GM18858 (cell line): ENCODE measurements at regions not wholly inside any gene's neighbourhood (a gene's known extent, or its start where the extent isn't known, plus 50 kb on each side); places are given as distances from the start of the nearest gene placed in this dataset.

ENCODE experiments used
- ATAC-seq: cut with Tn5 transposase; IDR thresholded peaks from one replicate; pipeline ENCODE4 v1.9.1; 2021; ENCODE audit not compliant: unreplicated experiment

DNA sequence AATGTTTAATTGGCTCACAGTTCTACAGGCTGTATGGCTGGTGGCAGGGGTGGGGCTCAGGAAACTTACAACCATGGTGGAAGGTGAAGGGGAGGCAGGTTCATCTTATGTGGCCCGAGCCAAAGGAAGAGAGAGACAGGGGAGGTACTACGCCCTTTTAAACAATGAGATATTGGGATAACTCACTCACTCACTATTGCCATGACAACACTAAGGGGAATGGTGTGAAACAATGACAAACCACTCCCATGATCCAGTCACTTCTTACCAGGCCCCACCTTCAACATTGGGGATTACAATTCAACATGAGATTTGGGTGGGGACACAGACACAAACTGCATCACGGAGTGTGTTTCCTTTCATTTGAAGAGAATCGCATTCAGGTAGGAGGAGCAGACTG is 220.9 kb downstream of the GADD45G start:
- ATAC-seq = no peak

DNA sequence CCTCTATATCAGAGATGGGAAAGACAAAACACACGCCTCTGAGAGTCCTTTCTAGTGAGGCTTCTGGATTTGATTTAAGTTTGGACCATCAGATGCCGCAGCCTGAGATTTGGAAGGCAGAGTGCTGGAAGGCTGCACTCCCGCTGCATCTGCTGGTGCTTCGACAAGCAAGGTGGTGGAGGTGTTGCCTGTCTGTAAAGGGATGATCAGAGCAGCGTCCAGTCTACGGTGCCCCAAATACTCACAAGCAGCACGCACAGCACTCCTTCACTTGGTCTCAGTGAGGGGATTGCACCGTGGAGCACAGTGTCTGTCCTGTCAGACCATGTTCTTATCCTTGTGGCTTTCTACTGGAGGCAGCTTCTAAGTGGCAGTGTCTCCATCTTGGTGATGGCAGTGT is 221.4 kb downstream of the GADD45G start:
- no peak for ATAC-seq

DNA sequence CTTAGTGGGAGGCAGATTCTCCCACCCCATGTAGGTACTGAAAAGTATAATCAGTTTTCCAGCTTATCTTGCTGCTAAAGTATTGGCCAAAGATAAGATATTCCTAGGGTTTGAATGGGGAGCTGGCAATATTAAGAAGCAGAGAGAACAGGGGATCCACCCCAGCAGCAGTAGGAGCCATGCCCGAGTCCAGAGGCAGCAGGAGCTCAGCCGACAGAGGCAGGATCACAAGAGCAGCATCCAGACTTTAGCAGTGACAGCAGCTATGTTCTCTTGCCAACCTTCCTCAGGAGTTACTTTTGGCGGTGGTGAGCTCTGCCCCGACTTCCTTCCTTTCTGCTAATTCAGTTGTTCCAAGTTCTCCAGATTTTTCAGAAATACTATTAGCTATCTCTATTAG is 224.5 kb downstream of the GADD45G start:
- ATAC-seq = no peak

DNA sequence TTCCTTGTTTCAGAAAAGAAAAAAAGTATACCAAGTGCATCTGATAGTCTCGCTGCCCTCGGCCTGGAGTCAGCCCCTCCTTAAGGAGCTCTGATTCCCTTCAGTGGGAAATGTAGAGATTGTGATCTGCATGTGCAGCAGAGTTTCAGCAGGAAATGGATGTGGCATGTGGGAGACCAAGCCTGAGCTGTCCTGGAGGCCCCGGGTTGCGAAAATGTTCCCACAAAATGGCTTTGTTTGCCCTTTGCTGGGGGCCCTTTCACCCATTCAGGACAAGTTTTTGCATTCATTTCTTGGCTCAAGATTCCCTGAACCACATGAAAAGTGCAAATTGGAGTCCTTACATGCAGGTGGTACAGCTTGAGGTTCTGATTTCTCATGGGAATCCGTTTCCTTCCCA is 230.9 kb downstream of the GADD45G start:
- no peak for ATAC-seq

DNA sequence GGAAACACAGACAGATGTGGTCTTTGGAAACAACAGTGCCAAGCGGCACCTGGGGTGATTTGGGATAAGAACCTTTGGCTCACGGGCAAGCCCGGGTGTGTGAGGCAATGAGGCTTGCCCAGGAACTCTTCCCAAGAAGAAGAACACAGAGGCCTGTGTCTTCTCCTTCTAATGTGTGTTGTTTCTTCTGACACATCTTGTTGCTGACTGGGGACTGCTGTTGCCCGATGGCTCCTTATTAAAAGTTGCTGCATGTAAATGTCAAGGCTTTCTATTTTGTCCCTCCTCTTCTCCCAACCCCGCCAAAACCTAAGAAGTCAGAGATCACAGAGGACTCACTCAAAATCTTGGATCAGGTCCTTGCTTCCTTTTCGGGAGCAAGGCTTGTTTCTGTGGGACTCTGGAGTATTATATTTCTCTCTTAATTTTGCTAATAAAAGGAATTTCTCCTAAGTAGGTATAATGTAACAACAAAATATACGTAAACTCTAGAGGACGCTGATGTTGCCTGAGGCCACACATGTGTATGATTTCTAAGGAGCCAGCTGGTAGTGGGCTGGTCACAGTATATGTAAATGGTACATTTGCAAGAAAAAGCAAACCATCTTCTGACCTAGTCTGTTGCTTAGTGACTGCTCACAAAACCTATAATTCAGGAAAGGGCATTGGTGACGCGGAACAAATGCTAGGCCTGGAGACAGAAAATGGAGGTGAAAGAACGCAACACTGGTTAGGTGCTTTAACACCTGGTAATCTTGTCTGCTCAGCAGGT is 232.5 kb downstream of the GADD45G start:
- ATAC-seq = no peak

DNA sequence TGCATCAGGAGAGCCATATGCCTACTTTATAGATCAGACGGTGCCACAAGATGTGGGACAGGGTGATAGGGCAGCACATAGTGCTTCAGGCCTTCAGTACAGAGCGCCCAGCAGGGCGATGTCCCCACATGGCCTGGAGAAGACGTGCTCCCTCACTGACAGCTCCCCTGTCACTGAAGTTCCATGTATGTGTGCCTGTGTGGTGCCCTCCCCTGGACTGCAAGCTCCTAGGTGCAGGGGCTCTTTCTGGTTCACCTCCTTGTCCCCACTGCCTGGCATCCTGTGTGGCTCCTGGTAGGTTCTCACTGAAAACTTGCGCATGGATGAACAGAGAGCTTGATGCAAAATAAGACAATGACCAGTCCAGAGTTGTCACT is 233.1 kb downstream of the GADD45G start:
- no peak for ATAC-seq

DNA sequence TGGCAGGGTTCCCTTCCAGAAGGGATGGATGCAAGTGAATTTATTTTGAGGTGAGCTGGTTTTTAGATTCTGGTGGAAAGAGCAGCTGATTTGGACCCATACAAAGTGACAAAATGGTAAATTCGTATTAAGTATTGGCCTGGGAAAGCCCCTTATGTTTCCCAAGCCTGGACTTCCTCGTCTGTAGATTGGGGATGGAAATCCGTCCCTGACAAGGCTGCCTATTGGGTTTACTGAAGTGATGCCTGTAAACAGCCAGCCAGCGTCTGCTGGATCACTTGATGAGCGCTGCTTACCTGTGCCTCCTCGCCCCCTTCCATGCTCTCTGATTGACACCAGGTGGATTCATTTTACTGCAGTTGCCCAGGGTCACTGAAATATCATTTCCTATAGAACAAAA is 233.8 kb downstream of the GADD45G start:
- no peak for ATAC-seq

DNA sequence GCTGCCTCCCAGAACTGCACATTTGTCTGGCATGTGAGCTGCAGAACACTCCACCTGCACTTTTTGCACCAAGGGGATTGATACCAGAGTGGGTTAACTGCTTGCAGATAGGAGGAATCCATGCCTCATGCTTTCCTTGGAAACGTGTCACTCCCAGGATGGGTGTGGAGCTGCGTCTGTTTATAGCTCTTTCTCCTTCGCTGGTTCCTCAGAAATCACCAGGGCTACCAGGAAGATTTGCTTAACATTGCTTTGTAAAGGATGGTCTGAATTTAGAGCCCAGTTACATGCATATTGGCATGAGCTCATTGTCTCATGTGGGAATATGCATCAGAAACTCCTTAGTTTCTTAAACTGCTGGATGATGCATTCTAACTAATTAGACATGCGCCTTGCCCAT is 234.6 kb downstream of the GADD45G start:
- ATAC-seq = no peak

DNA sequence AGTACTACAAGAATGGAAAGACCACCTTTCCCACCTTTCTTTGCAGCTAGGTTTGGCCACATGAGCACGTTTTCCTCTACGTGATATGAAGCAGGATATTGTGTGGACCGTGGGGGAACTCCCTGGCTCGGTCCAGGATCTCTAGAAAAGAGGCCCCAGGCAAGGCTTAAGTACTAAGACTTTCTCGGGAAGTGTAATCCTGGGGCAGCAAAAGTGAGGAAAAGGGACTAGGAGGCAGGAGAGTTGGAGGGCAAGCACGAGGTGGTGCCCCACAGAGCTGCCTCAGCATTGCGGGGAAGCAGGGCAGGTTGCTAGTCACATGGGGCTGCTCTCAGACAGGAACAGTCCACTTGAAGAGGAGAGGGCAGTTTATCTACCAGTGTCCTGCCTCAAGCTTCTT is 235.1 kb downstream of the GADD45G start:
- ATAC-seq = no peak

DNA sequence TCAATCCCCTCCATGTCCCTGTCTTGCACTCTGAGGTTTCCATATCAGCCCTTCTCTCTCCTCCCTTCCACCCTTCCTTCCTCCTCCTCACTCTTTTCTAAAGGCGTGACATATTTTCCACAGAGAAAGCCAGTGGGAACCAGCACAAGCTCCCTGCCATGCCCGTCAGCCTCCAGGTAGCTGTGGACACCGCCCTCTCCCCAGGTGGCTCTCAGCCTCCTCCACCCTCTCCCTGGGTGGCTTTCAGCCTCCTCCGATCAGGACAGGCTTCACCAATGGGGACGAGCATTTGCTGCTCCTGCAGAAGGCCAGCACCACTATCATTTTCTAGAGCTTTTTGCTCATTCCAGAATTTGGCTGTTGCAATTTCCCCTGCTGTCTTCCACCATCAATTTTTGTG is 236.6 kb downstream of the GADD45G start:
- no peak for ATAC-seq

DNA sequence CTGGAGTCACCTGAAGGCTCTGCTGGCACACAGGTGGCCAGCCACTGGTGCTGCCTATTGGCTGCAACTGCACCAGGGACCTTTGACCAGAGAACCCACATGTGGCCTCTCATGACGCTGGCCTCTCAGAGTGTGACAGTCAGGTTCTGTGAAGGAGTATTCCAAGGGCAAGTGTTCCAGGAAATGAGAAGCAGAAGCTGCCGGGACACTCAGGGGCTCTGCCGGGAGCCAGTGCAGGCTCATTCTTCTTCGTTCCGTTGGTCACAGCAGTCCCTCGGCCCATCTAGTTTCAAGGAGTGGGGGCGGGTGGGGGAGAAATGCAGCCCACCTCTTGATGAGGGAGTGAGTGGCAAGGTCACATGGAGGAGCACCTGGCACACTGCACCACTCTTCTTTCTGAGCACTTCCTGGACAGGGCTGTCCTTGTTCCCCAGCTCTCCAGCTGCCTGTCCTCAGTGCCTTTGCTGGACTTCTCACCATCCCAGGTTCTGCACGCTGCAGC is 237.5 kb downstream of the GADD45G start:
- ATAC-seq = no peak

DNA sequence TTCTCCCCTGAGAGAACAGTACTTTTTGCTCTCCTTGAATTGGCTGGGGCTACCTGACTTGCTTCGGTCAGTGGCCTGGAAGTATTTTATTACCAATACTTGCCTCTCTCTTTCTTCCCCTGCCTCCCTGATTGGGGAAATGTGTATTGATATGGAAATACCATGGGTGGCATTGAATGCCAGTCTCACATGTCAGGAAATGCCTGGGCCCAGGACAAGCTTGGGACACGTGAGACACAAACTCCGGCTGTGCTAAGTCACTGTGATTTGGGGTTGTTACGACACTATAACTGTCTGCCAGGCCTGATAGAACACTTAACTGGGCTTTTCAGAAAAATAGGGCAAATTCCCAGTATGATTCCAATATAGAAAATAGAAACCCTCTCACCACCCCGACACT is 238.3 kb downstream of the GADD45G start:
- ATAC-seq = no peak

DNA sequence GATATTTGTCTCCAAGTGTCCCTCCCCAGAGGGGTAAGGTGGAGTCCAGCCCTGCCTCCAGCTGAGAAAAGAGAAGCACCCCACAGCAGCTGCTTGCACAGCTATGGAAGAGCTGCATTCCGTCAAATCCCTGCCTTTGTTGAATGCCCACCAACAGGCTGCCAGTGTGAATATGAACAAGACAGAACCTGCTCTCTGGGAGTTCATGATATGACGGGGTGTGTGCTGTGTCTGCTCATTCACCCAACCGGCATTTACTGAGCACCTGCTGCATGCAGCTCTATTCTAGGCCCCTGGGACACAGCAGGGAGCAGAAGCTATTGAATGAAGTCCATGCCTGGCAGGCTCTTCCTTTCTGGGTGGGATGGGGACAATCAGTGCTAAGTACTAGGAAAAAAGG is 238.8 kb downstream of the GADD45G start:
- ATAC-seq = no peak

DNA sequence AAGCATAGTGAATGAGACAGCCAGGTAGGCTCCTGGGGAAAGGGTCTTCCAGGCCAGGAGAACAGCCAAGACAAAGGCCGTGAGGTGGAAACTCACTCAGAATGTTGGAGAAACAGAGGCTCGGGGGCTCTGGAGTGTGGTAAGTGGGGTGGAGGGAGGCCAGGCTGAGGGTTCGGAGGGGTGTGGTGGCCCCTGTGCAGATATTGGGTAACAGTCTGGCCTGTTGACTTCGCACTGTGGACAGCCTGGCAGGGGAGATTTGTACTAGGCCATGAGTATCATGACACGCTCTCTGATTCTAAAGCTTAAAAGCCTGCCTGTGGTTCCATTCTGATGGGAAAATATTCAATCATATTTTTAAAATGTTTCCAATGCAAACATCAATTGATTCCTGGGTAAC is 239.3 kb downstream of the GADD45G start:
- no peak for ATAC-seq

DNA sequence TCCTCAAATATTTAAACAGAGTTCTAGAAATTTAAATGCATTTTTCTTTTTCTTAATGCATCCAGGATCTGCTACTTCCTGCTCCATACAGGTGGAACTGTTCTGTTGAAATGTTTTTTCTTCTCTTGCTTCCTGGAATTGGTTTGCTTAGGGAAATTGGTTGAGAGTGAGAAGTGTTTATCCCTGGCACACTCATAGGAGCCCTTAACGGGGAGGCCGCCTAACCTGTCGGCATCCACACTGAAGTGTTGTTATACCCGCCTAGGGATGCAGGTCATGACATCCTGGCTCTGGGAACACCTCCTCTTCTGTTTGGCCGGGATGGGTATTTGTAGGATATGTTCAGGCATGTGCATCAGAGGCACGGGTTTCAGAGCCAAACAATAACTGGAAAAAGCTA is 239.7 kb downstream of the GADD45G start:
- ATAC-seq = no peak

DNA sequence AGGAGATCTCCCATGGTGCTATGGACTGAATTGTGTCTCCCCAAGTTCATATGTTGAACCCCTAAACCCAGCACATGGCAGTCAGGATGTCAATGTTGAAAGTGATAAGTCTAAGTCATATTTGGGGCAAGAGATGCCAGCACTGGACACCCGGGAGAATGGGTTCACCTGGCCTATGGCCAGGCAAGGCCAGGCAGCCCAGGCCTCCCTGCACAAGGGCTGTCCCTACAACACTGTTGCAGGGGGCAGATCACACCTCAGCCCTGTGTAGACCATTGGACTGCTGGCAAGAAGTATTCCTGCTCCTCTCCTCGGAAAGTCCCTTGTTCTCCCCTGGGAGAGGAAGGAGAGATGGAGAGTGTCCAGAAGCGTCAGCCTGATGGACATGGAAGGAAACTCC is 240.5 kb downstream of the GADD45G start:
- ATAC-seq = no peak

DNA sequence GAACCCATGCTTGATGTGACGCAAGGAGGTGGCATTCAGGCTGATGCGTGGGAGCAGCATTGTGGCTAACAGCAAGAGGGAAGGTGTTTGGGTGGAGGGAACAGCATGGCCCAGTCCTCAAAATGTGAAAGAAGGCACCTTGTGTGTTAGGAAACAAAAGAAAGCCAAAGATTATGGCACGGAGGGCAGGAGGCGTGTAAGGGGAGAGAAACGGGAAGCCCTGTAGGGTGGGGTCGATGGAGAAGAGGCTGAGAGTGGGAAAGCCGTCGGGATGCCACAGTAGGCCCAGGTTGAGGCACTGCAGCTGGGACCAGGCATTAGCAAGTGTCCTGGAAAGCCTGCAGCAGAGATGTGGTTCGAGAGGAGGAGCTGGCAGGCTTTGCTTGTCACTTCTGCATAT is 241.1 kb downstream of the GADD45G start:
- no peak for ATAC-seq

DNA sequence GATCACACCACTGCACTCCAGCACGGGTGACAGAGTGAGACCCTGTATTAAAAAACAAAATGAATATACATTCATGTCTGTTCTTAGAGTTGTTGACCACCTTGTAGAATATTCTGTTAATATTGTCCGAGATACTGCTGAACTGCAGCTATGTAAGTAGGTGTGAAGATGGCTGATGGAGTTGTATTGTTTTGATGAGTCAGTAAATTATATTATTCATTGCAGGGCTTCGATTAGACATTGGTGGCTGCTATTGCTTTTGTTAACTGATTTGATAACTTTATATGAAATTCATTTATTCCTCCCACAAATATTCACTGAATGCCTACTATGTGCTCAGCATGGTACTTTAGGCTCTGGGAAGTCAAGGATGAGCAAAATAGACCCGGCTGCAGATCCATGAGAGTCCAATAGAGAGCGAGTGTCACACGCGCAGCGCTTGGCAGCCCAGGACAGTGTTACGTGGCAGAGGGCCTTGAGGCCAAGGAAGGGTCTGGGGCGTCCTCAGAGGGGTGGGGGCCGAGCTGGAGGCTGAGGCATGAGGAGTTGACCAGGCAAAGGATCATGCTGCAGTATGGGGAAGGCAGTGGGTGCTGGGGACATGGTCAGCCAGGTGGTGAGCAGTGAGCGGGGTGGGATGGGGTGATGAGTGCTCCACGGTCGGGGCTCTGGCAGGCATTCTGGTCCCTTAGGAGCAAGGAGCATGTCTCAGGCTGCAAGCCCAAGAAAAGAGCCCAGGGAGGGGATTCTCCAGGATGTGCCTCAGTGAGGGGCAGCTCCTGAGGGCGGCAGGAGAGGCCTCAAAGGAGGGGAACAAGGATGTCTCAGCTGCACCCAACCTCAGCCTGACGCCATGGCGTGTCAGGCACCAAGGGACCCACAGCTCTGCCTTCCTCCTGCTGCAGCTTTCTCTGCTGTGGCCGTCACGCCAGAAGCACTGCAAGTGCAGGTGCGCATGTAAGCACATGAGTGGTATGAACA is 243.5 kb downstream of the GADD45G start:
- ATAC-seq = no peak

DNA sequence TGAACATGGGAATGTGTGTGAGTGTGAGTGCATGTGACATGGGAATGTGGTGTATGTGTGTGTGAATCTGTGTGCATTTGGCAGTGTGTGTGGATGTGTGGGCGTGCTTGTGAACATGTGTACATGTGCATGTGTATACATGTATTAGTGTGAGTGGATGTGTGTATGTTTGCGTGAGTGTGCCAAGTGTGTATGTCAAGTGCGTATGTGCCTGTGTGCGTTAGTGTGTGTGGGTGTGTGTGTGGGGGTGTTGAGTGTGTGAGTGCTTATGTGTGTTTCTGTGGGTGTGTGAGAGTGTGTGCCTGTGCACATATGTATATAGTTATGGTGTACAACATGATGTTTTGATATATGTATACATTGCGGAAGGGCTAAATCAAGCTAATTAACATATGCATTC is 244.3 kb downstream of the GADD45G start:
- ATAC-seq = no peak

DNA sequence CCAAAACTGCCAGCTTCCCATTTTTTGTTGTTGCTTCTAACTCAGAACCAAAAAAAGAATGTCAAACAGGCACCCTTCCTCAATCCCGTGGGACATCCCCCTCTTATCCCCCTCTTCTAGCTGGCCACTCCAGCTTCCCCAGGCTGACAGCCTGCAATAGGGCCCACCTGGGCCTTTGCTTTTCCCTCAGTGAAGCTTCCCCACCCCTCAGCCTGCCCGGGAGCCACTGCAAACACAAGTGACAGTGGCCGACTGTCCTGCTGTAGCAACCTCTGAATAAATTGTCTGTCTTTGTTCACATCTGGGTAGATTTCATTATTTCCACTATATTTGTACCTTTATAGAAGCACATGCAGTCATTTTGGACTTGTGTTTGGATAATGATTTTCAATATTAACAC is 245.3 kb downstream of the GADD45G start:
- no peak for ATAC-seq

DNA sequence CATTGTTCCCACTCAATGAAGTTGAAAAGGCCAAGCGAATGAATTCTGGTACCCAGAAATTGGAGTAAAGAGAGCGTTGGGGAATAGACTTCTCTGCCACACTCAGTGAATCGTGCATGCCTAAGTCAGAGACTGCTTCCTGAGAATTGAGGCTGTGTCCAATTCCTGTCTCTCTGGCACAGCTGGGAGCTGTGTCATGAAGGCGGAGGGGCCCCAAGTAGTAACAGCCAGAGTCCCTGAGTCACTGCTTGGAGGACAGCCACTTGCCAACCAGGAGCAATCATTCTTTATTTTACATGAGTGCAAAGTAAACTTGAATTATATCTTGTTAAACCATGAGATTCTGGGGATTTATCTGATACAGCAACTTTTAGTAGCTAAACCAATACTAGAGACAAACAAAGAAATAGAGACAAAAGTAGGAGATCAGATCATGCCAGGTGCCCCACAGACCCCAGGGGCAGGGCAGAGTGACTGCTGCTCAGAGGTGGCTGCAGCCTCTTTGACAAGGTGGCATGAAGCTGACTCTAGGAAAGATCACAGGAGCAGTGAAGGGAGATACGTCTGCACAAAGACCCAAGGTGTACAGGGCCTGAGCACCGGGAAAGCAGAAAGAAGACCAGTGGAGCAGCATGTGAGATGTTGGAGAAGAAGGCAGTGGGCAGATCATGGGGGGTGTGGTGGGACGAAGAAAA is 246.0 kb downstream of the GADD45G start:
- no peak for ATAC-seq

DNA sequence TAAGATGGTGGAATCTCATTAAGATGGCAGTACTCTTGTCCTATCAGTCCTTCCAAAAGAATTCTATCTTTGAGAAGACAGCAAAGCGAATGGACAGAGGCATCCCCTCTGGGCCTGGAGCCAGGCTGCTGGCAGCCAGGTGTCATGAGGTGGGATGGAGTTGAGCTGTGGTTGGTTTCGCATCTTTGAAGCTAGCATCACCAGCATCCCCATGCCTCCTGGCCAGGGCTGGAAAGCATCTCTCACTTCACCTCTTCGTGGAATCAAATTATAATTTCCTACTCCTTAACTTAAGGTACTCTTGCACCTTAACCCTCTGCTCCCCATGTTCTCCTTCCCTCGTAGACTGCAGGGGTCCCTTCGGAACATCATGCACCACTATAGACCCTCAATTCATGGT is 248.3 kb downstream of the GADD45G start:
- ATAC-seq = no peak
